ENCODE measurements at regions not wholly inside any gene's neighbourhood (a gene's known extent, or its start where the extent isn't known, plus 50 kb on each side); places are given as distances from the start of the nearest gene placed in this dataset.

- no peak for DNase-seq (ENCODE audit: low read depth in 2 of 2)
These were observed 64.9 kb upstream of the GALNT9 start for GRCh38 chr12:132393991-132394949.

GRCh38 chr12:132393245-132393795 is 63.9 kb upstream of the GALNT9 start:
- no peak for DNase-seq (ENCODE audit: low read depth in 2 of 2)

GRCh38 chr12:132392389-132393244 is 63.2 kb upstream of the GALNT9 start:
- DNase-seq (ENCODE audit: low read depth in 2 of 2): no peak

GRCh38 chr12:132391326-132392041 is 62.1 kb upstream of the GALNT9 start:
- DNase-seq (ENCODE audit: low read depth in 2 of 2): no peak

GRCh38 chr12:132390287-132391076 is 61.1 kb upstream of the GALNT9 start:
- no peak for DNase-seq (ENCODE audit: low read depth in 2 of 2)

- DNase-seq (ENCODE audit: low read depth in 2 of 2): no peak
These were observed 60.3 kb upstream of the GALNT9 start for GRCh38 chr12:132389526-132390286.

- no peak for DNase-seq (ENCODE audit: low read depth in 2 of 2)
These were observed 59.6 kb upstream of the GALNT9 start for GRCh38 chr12:132389026-132389425.

- DNase-seq (ENCODE audit: low read depth in 2 of 2): no peak
These were observed 59.1 kb upstream of the GALNT9 start for GRCh38 chr12:132388379-132389015.

GRCh38 chr12:132386926-132387497 is 57.6 kb upstream of the GALNT9 start:
- no peak for DNase-seq (ENCODE audit: low read depth in 2 of 2)

- DNase-seq (ENCODE audit: low read depth in 2 of 2): no peak
These were observed 56.7 kb upstream of the GALNT9 start for GRCh38 chr12:132385923-132386751.

- DNase-seq (ENCODE audit: low read depth in 2 of 2): no peak
These were observed 55.8 kb upstream of the GALNT9 start for GRCh38 chr12:132384916-132385774.

GRCh38 chr12:132380641-132381040 is 51.3 kb upstream of the GALNT9 start:
- no peak for DNase-seq (ENCODE audit: low read depth in 2 of 2)

GRCh38 chr12:132379996-132380395 is 50.6 kb upstream of the GALNT9 start:
- no peak for DNase-seq (ENCODE audit: low read depth in 2 of 2)

- no peak for DNase-seq (ENCODE audit: low read depth in 2 of 2)
These were observed 50.2 kb upstream of the GALNT9 start for GRCh38 chr12:132379576-132379975.

Measured in activated CD8-positive, alpha-beta memory T cell treated with anti-CD3 and anti-CD28 coated beads for 4 hours (primary cell).